ENCODE measurements at regions not wholly inside any gene's neighbourhood (a gene's known extent, or its start where the extent isn't known, plus 50 kb on each side); places are given as distances from the start of the nearest gene placed in this dataset.

DNA sequence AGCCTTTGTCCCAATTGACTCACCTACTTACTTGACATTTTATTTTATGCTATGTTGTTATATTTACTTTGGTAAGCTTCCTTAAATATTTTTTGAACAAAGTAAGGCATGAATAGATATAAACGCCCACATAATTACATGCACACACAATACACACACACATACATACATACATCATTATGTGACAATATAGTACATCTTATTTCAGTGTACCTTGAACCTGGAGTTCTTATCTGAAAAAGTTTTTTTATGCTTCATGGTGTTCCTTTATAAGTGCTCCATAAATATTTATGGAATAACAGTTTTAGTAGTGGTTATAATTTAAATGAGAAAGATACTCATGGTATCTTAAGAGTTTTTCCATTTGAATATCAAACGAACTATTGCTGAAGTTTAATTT lies 102.8 kb upstream of the MTPN start:
- no peaks in the 10 kb centered on the region for H3K9me3 ChIP-seq (replicated peaks; ENCODE audit: control insufficient read depth, insufficient read depth, low read length)
- H3K9me1 ChIP-seq (replicated peaks; ENCODE audit: control insufficient read depth, extremely low read depth, insufficient read depth, low read length): no peaks in the 10 kb centered on the region
- no peak for TF ChIP-seq MYC (IDR thresholded peaks at IDR 0.05; ENCODE audit: low read depth, low read length)
- no peak for TF ChIP-seq EZH2 (IDR thresholded peaks at IDR 0.05; ENCODE audit: borderline replicate concordance, low read depth, low read length, severe bottlenecking)
- TF ChIP-seq GATA2 (IDR thresholded peaks at IDR 0.05; ENCODE audit: insufficient read depth, insufficient read length, low read depth, low read length): no peak
- TF ChIP-seq POLR2A (IDR thresholded peaks at IDR 0.05; ENCODE audit: low read depth, low read length): no peak
- TF ChIP-seq JUN (IDR thresholded peaks at IDR 0.05; ENCODE audit: borderline replicate concordance, insufficient read depth, insufficient read length, low read depth): no peak
- TF ChIP-seq, protein P1, sequence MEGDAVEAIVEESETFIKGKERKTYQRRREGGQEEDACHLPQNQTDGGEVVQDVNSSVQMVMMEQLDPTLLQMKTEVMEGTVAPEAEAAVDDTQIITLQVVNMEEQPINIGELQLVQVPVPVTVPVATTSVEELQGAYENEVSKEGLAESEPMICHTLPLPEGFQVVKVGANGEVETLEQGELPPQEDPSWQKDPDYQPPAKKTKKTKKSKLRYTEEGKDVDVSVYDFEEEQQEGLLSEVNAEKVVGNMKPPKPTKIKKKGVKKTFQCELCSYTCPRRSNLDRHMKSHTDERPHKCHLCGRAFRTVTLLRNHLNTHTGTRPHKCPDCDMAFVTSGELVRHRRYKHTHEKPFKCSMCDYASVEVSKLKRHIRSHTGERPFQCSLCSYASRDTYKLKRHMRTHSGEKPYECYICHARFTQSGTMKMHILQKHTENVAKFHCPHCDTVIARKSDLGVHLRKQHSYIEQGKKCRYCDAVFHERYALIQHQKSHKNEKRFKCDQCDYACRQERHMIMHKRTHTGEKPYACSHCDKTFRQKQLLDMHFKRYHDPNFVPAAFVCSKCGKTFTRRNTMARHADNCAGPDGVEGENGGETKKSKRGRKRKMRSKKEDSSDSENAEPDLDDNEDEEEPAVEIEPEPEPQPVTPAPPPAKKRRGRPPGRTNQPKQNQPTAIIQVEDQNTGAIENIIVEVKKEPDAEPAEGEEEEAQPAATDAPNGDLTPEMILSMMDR (IDR thresholded peaks at IDR 0.05; ENCODE audit: extremely low read depth in 1 of 2, insufficient read depth in 1 of 2, low read depth in 1 of 2, low read length in 2 of 2): no peak
- TF ChIP-seq FOS (IDR thresholded peaks at IDR 0.05; ENCODE audit: borderline replicate concordance, insufficient read depth, low read length): no peak
- TF ChIP-seq POLR2AphosphoS5 (IDR thresholded peaks at IDR 0.05; ENCODE audit: insufficient read depth, low read depth, low read length): no peak
- TF ChIP-seq, protein P2, sequence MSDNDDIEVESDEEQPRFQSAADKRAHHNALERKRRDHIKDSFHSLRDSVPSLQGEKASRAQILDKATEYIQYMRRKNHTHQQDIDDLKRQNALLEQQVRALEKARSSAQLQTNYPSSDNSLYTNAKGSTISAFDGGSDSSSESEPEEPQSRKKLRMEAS (IDR thresholded peaks at IDR 0.05; ENCODE audit: insufficient read depth, insufficient read length): no peak
- H3K9ac ChIP-seq (replicated peaks; ENCODE audit: extremely low read depth, insufficient read depth, low read length): no peak overlapping the region
- DNase-seq (ENCODE audit: low read depth, low spot score): no peak
- H3K79me2 ChIP-seq (ENCODE audit: control insufficient read depth, insufficient read depth, low read length): no peaks in the 10 kb centered on the region
- H4K20me1 ChIP-seq (replicated peaks; ENCODE audit: control insufficient read depth, extremely low read depth, insufficient read depth, low read length): no peaks in the 10 kb centered on the region
- H2AFZ ChIP-seq (ENCODE audit: low read depth, low read length): no peak overlapping the region
- CTCF ChIA-PET: no interaction called here
- FAIRE-seq: no peak
- H3K27me3 ChIP-seq (ENCODE audit: control insufficient read depth in 2 of 2, insufficient read depth in 2 of 2, low read length in 2 of 2): no peaks in the 10 kb centered on the region
- no peaks in the 10 kb centered on the region for H3K4me1 ChIP-seq (ENCODE audit: control insufficient read depth, extremely low read depth, insufficient read depth, low read length)
- BruUV-seq (replicated peaks): no TSS peak
- POLR2A ChIA-PET: no interaction called here
- no peak overlapping the region for H3K27ac ChIP-seq (ENCODE audit: insufficient read depth, low read depth, low read length)
- no peak overlapping the region for H3K4me3 ChIP-seq (replicated peaks in 1 of 3; ENCODE audit: insufficient read depth in 1 of 3, low read depth in 1 of 3, low read length in 3 of 3)
- no peak overlapping the region for H3K4me2 ChIP-seq (ENCODE audit: insufficient read depth, low read length)
- intact Hi-C loops (cut with micrococcal nuclease) (no loop called here), dilution Hi-C loops (cut with MboI; ENCODE audit: extremely low pct_ligation_motif_present, low sequenced_read_pairs) (no loop called here)
- H3K36me3 ChIP-seq (ENCODE audit: control insufficient read depth in 2 of 2, extremely low read depth in 1 of 2, insufficient read depth in 2 of 2, low read length in 2 of 2): no peaks in the 10 kb centered on the region

All from endothelial cell of umbilical vein (primary cell).